Skin of body (tissue), 1 donor: ENCODE measurements at regions not wholly inside any gene's neighbourhood (a gene's known extent, or its start where the extent isn't known, plus 50 kb on each side); places are given as distances from the start of the nearest gene placed in this dataset.
"Not testable (repeated sequence)": the region's sequence is repeated elsewhere in the genome, so short reads cannot be mapped to it uniquely, and the experiment has no call there.

ENCODE experiments used
- DNase-seq: peaks from one replicate; lab custom pipeline; 2025; lab: John Stamatoyannopoulos, UW

- DNase-seq: no peak
These were observed 115.8 kb downstream of the MPP7 start for GRCh38 chr10:28186887-28187578.

DNA sequence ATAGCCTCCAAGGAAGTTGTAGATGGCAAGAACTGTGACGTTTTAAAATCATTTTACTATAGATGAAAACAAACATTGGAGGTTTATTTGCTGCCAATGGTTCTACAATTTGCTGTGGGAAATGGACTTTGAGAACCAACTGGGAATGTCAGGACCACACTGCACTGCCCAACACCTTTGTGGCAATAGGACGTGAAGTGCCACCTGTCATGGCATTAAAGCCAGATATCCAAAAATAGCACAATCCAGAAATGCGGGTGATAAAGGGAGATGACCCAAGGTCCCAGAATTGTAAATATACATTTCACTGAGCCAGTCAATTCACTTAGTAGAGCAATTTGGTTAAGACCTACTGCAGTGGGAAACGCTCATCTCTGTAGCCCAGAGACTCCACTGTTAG, 116.4 kb downstream of the MPP7 start:
- no peak for DNase-seq

GRCh38 chr10:28184810-28185209, 118.1 kb downstream of the MPP7 start:
- DNase-seq: no peak

DNA sequence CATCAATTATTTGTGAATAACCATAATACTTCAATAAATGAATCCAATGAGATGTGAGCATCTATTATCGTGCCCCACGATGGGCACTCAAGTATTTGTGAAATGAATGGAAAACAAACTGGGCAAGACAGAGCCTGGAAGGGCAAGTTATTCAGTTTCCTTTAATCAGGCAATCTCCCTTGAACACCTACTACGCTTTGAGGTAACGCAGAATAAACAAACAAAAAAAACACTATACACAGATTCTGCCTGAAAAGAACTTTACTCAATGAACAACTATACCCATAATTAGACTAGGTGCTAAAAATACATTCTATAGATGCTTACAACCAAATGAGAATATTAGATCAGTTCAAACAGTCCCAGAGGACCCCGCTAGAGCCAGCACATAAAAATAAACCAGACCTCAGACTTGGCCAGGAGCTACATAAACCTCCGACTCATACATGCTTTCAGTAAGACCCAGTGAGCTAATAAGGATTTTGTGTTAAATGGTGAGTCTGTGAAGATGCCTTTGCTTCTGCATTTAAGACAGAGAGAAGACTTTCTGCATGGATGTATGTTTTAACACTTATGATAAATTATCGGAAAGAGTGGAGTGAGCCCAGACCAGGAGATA, 121.3 kb downstream of the MPP7 start:
- DNase-seq: no peak

DNA sequence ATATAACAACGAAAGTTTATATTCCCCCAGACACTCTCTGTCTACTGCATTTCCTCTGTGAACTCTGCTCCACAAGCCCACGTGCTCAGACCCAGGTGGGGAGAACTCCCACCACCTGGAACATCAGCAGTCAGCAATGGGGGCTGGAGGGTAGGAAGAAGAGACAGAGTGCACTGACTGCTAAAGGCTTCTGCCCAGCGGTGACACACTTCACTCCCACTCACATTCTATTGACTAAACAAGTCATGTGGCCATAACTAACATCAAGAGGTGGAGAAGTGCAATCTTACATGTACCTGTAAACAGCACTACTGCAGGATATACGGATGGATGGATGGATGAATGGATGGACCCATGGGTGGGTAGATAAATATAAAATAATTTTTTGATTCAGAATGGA, 122.2 kb downstream of the MPP7 start:
- DNase-seq: no peak

DNA sequence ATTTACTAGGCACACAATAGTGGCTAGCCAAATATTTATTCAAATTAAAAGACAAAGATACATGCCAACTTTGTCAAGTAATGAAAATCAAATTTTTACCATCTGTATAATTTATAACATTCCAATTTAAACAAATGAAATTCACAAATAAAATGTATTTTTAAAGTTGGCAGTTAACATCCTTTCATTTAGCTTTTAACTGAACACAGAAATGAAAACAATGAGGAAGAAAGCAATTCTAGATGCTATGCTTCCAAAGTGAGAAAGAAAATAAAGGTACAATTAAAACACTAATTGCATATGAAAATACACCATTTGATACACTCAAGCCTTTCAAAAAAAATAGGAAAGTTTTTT, 123.1 kb downstream of the MPP7 start:
- DNase-seq: no peak

DNA sequence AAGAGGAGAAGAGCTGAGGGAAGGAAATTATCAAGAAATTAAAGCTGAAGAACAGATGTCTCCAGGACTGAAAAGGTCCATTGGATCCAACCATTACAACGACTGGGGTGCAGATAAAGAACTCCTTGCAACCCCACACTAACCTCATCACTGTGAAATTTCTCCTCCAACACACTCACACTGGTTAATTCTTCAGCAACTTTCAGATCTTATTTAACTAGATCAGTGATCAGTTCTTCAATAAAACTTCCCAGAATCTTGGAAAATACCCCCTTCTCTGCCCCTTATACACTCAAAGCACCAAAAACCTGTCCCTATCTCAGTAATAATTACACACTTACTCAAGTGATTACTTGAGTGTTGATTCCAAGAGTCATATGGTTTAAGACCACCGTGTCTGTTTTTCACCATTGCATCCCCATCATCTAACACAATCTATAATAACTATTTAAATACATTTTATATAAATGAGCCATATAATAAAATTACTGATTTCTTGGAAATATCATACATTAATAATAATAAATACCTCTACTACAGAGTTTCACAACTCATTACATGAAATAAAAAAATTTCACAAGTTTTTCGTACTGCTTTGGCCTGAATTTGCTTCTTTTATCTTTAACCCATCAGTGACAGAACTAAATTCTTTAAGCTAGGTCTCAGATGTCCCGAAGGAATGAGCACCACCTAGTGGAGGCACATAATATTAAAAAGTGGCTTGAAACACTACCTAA, 123.7 kb downstream of the MPP7 start:
- peak; percentile 10 for DNase-seq

GRCh38 chr10:28177944-28178637, 124.8 kb downstream of the MPP7 start:
- no peak for DNase-seq

GRCh38 chr10:28176498-28176897, 126.4 kb downstream of the MPP7 start:
- DNase-seq: not testable (repeated sequence)

GRCh38 chr10:28172223-28172610, 130.6 kb downstream of the MPP7 start:
- DNase-seq: no peak

DNA sequence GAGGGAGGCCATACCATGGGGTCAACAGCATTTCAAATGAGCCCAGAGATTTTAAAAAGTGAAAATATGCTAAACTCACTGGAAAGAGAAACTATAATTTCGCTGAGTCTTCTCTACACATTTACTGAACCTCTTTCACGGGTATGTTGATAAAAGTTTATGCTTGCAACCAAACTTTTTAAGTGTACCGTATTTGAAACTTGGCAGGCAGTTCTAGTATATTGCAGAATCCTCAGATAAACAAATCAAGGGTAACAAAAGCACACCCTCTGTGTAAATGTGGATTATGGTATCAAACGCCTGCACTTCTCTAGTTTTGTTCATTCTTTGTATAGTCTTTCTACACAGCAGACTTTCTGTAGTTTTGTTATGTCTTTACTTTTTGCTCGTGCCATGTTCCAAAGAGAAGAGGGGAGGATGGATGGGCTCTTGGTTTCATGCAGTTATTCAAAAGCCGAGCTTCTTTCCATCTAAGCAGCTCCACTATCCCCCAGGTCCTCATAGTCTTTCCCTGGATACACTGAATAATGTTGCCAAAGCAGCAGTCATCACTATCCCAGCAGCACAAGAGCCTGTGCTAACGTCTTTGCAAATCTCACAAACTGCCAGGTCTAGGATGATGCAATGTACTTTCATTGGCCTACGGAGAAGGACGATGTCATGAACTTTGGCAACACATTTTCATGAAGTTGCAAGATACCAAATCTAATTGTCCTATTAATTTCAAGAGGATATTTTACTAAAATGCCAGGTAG, 131.2 kb downstream of the MPP7 start:
- DNase-seq: peak; percentile 2

DNA sequence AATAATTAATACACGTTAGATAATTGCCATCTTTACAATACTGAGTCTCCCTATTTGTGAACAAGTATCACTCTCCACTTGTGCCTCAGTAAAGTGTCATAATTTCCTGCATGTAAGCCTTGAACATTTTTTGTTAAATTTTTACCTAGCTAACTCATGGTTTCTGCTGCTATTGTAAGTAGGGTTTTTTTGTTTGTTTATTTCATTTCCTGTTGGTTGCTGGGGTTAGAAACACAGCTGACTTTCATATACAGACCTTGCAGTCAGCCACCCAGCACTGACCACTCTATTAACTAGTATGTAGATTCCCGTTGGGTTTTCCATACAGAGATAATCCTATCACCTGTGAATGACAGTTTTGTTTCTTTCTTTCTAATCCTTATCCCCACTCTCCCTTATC, 133.3 kb downstream of the MPP7 start:
- DNase-seq: no peak

DNA sequence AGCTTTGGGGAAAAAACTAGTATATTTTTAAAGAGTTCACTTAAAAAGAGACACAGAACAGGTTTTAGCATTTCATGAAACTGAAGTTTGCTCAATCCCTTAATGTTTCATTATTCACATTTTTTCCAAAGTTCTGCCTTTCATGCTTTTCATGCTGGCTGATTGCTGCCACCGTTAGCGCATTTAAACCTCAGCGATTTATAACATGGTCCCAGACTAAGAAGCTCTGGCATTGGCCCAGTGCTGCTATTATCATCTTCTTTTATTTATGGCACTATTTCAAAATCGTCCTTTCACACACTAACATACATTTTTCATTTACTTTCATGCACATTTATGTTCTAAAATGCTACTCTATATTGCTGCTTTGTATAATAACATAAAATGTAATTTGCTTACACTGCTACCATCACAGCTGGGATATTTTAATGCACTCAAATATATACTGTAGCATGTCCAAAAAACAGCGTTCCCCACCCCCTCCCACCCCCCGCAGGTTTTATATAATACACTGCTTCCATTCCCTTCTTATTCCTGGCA, 141.9 kb downstream of the MPP7 start:
- no peak for DNase-seq

DNA sequence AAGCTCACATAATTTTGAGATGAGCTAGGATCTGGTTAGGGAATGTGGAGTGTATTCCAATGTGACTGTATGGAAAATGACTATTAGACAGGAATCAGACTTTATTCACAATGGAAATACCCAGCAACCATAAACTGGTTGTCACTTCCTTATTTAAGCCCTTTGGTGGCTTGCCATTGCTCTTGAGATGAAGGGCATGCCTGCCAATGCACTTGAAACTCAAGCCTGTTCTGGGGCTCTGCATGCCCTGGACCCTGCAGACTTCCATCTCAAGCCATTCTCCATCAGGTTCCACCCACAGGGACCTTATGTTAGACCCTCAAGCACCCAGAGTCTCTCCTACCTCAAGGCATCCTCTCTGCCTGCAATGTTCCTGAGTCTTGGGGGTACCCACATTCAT, 145.5 kb downstream of the MPP7 start:
- no peak for DNase-seq

DNA sequence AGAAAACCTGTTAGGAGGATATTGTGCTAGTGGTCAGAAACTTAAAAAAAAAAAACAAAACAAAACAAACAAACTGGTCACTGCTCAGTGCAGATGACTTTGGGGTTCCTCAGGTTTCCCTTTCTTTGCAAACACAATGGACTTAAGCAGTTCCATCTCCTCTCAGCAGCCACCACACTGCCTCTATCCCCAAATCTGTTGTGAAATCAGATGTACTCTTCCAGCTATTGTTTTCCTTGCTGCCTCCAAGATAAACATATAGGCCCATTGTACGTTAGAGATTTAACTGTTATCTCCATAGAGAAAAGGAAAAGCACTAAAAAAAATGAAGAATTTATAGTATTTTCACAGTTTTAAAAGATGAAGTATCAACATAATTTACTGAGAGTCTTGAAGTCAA, 147.1 kb downstream of the MPP7 start:
- DNase-seq: no peak

DNA sequence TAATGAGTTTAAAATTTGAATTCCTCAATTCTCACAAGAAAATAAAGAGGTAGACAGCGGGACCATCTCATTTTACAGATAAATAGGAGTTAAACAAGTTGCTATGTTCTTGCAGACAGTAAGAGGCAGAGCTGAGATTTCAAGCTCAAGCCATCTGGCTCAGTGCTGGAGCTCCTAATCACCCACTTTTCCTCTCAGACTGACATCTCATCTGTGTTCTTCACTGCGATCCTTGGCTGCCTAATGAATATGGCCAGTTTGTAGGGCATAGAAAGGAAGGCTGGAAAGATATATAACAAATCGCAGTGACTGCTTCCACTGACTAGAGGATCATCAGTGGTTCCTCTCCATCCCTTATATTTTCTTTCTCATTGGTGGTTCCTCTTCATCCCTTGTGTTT, 151.2 kb downstream of the MPP7 start:
- no peak for DNase-seq

DNA sequence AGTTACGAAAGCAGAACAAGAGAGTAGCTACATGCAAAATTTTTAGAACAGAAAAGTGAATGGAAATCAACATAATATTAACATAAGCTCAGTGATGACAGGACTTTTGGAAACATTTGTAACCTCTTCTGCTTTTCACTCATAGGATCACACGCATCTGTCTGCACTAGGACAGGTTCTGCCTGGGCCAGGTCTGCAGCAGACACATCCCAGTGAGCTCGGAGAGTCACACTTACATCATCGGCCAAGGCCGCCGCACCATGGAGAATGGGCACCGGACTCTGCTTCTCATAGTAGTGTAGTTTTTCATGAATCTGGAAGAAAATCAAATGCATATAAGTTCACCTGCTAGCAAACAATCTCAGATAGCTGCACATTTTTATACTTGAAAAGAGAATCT, 150.9 kb upstream of the ODAD2 start:
- no peak for DNase-seq

DNA sequence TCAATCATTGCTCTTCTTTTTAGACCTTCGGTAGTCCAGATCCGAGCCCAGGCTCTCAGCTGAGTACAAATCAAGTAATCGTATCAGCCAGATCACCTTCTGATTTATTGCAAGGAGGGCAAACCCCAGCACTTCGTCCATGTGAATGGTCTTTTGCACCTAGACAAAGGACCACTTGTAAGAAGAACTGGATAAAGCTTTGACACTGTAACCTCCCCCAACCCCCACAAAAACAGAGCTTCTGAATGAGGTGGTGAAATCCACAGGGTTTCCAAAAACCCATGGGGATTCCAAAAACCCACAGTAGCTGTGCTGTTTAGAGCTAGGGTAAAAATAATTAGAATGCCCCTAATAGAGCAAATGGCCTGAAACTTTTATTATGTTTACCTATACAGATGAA, 148.8 kb upstream of the ODAD2 start:
- DNase-seq: no peak

DNA sequence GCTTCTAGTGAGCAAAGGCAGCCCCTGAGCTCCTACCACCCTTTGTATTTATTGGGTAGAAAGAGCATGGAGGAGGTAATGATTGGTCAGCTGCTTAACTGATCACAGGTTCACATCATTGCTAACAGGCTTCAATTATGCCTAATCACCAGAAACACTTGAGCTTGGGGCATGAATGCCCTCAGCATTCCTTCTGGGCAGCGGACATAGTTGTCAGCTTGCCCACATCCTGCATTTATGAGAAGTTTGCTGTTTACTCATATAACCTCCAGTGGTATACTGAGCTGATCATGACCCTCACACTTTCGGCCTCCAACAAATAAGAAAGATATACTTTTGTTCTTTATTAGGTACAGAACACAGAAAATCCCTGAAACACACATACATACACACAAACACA, 140.3 kb upstream of the ODAD2 start:
- DNase-seq: no peak

DNA sequence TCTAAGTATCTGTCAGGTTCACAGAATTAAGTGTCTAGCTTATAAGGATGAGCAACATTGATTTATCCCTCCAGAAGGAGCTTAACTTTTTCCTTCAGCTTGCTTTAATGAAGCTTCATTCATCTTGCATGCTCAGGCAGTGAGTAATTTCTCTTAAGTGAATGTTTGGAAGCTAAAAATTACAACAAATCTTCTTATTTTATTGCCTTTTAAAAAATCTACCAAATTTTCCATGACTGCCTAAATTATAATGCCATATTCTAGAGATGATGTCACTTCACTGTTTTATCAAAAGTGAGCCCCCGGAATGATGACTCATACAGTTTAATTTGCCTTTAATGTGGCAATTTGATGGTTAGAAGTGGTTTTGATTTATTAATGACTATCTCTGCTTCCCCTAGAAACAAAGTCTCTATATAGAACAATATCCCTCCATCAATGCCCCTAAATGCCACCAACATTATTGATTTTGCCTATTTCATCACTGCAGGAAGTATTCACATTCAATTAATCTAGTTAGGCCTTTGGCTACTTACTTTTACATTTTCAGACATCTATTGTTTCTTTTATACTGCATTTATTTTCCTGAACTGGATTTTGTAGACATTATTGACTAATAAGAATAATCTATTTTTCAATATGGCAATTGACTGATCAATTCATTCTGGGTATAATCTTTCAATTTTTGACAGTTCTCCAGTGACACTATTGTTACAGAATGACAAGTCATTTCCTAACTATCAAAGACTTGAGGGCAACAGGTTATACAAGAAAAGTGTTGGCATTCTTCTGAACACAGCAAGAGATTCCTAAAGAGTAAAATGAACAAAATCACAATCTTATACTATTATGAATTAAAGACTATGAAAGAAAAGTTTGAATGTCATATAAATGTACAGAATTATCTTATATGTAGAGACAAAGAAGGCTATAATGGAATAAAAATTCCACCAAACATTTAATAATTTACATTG, 139.3 kb upstream of the ODAD2 start:
- no peak for DNase-seq
